ENCODE measurements at regions not wholly inside any gene's neighbourhood (a gene's known extent, or its start where the extent isn't known, plus 50 kb on each side); places are given as distances from the start of the nearest gene placed in this dataset.

DNA sequence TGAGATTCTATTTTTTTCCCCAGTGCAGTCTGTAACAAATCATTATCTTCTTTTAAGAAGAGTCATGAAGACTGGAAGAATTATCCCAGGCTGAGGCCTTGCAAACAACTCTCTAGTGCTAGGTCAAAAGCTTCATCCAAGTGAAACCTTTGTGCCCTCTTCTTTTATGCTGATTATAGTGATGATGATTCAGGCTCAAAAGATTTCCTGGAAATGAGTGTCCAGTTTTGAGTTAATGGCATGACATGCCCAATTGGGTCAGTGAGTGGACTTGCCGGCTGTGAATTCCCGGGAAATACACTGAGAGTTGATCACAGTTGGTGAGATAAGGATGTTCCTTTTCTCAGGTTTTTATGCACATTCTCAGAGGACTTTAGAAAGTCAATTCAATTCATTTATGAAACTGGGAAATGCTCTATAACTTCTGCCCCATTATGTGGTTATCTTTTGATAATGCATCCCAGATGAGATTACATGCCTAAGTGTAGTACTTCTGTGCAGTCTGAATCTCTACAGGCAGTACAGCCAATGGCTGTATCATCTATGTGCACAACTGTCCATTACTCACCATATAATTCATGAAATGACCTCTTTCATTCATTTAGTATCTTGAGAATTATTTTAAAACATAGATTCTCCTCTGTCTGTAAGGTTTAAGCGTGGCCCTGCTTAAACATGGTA, 66.2 kb downstream of the S1PR1 start:
- POLR2A ChIA-PET = no interaction called here
- Histone ChIP-seq H3K9me3 (no peaks in the 10 kb centered on the region), H3K4me3 (no peak overlapping the region), H3K4me2 (no peak overlapping the region), H3K27ac (no peak overlapping the region), H3K4me1 (no peaks in the 10 kb centered on the region)
- TF ChIP-seq JUN (IDR thresholded peaks at IDR 0.05) = no peak
- no peak for ATAC-seq
- 19% methylated on average over 3 of the region's 3 CpGs for WGBS (ENCODE audit: missing lambda C conversion rate)
- no peak for FAIRE-seq
- DNase-seq (ENCODE audit: low read depth in 1 of 2, low spot score in 1 of 2) = no peak
- CTCF ChIA-PET = interaction anchor here (5.3 kb wide), 1 partner anchor 15 kb away, joined by 26 read pairs; no protein-coding TSS in a partner anchor

GRCh38 chr1:101307985-101308689, 71.3 kb downstream of the S1PR1 start:
- H3K4me3 ChIP-seq = no peak overlapping the region
- ChIA-PET POLR2A (no interaction called here), CTCF (interaction anchor here (0.9 to 3.2 kb wide), 7 partner anchors 8 to 130 kb away, joined by 3 to 19 read pairs (median 11); no protein-coding TSS in a partner anchor)
- ATAC-seq (no peak), FAIRE-seq (no peak), DNase-seq (ENCODE audit: low read depth in 1 of 2, low spot score in 1 of 2) (no peak)
- H3K9me3 ChIP-seq = no peaks in the 10 kb centered on the region
- H3K4me1 ChIP-seq = no peaks in the 10 kb centered on the region
- WGBS (ENCODE audit: missing lambda C conversion rate) = 12% methylated on average over 6 of the region's 7 CpGs
- no peak for TF ChIP-seq MYC (IDR thresholded peaks at IDR 0.05; ENCODE audit: borderline replicate concordance, low read length)
- no peak for TF ChIP-seq CHD2 (IDR thresholded peaks at IDR 0.05; ENCODE audit: low read length, partially characterized antibody)
- no peak for TF ChIP-seq NR3C1 (IDR thresholded peaks at IDR 0.05)
- TF ChIP-seq SMC3 (IDR thresholded peaks at IDR 0.05) = no peak
- no peak overlapping the region for H3K4me2 ChIP-seq
- H3K27ac ChIP-seq = no peak overlapping the region

DNA sequence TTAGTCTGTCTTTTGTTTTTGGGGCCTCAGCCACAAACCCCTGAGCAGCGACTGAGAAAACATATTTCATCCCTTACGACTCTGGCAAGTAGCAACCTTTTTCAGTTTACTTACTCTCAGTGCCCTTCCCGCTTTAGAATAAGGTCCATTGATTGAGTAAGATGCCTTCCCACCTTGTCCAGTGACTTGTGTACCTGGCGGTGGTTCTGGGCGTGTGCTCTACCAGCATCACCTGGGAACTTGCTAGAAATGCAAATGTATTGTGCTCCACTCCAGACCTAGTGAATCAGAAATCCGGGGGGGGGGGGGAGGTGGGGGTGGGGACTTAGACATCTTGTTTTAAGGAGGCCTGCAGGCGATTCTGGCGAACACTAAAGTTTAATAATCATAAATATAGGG, 72.1 kb downstream of the S1PR1 start:
- DNase-seq (ENCODE audit: low read depth in 1 of 2, low spot score in 1 of 2) (no peak), ATAC-seq (no peak), FAIRE-seq (no peak)
- H3K27ac ChIP-seq = no peak overlapping the region
- peak overlapping the region; percentile 51; the same call in 1 of the 3 replicates for H3K4me2 ChIP-seq
- H3K4me1 ChIP-seq = no peaks in the 10 kb centered on the region
- POLR2A ChIA-PET = interaction anchor here (0.7 kb wide), 1 partner anchor 48 kb away, joined by 3 read pairs; no protein-coding TSS in a partner anchor
- no peaks in the 10 kb centered on the region for H3K9me3 ChIP-seq
- TF ChIP-seq SREBF2 (IDR thresholded peaks at IDR 0.05) (no peak), FOXS1 (CRISPR knock-in tag; IDR thresholded peaks at IDR 0.05) (no peak), CBX8 (IDR thresholded peaks at IDR 0.05) (no peak), FOSB (CRISPR knock-in tag; IDR thresholded peaks at IDR 0.05) (no peak), HOXB5 (CRISPR knock-in tag; IDR thresholded peaks at IDR 0.05) (no peak), PBX3 (IDR thresholded peaks at IDR 0.05) (no peak), NPAS2 (CRISPR knock-in tag; IDR thresholded peaks at IDR 0.05; ENCODE audit: borderline replicate concordance) (no peak), E2F6 (IDR thresholded peaks at IDR 0.05; ENCODE audit: borderline replicate concordance, low read depth) (no peak), CHD4 (IDR thresholded peaks at IDR 0.05; ENCODE audit: borderline replicate concordance) (no peak), KDM5A (IDR thresholded peaks at IDR 0.05) (no peak)
- TF ChIP-seq, protein P1, sequence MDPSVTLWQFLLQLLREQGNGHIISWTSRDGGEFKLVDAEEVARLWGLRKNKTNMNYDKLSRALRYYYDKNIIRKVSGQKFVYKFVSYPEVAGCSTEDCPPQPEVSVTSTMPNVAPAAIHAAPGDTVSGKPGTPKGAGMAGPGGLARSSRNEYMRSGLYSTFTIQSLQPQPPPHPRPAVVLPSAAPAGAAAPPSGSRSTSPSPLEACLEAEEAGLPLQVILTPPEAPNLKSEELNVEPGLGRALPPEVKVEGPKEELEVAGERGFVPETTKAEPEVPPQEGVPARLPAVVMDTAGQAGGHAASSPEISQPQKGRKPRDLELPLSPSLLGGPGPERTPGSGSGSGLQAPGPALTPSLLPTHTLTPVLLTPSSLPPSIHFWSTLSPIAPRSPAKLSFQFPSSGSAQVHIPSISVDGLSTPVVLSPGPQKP (IDR thresholded peaks at IDR 0.05; ENCODE audit: low read depth, low read length) = no peak
- CTCF ChIA-PET = interaction anchor here (0.6 to 3.2 kb wide), 12 partner anchors 9 to 755 kb away, joined by 3 to 19 read pairs (median 8); no protein-coding TSS in a partner anchor
- WGBS (ENCODE audit: missing lambda C conversion rate) = 29% methylated on average over 7 of the region's 8 CpGs
- no peak overlapping the region for H3K4me3 ChIP-seq

Measured in A549 (cell line).